ENCODE measurements at regions not wholly inside any gene's neighbourhood (a gene's known extent, or its start where the extent isn't known, plus 50 kb on each side); places are given as distances from the start of the nearest gene placed in this dataset.

GRCh38 chrX:115491766-115492165 lies 69.2 kb upstream of the PLS3 start:
- DNase-seq: no peak

GRCh38 chrX:115493015-115493414 lies 68.0 kb upstream of the PLS3 start:
- no peak for DNase-seq

DNA sequence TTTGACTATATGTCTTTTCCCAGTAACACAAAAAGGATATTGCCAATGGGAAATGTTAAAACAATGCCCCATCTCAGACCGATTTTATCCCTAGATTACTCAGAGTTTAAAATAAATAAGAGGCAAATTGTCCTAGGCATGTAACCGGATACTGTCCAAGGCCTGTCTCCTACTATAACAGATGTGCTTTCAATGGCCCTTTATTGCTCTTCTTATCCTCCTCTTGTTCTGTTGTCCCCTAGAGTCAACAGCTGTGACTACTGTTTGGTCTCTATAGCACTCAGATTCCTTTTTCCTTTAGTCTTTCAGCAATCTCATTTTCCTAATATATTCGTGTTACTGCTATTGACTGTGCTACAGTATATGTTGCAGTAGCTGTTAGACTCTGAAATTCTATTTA lies 66.8 kb upstream of the PLS3 start:
- peak; percentile 24 for DNase-seq

DNA sequence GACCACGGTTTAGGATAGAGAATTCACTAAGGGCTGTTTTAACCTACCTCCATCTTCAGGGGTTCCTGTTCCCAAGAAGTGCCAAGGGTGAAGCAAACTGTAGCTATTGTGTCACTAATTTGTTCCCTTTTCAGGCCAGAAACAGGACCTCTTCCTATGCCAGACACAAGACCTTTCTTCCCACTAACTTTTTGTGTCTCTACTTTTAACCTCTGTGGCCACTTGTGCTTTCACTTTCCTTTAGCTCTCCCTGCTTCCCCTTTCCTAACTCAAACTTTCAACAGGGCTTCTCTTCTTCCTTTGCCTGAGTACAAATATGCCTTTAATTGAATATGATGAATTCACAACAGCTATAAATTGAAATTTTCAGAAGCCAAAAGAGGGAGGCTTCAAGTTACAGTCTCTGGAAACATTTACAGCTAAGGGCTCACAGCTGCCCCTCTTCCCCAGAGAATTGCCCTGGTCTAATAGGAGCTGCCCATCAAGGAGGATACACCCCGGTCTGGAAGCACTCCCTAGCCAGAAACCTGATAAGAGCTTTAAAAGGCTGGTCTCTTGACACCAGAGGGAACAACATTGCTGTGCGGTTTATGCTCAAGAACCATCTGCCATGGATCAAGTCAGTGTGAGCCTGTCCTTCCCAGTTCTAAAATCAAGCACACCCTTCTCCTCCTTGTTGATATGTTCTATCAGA lies 61.7 kb upstream of the PLS3 start:
- no peak for DNase-seq

DNA sequence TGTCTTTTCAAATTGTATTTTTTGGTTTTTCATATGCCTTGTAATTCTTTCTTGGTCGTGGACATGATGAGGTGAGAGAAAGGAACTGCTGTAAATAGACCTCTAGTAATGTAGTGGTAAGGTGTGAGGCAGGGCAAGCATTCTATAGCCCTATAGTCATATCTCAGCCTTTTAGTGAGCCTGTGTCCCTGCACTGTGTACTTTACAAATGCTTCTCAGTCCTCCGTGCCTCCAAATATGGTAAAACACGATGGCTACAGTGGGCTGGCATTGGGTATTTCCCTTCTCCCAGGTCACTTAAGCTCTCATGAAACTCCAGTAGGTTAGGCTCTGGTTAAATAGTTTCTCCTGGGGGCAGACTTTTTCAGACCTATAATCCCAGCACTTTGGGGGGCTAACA lies 57.9 kb upstream of the PLS3 start:
- no peak for DNase-seq

DNA sequence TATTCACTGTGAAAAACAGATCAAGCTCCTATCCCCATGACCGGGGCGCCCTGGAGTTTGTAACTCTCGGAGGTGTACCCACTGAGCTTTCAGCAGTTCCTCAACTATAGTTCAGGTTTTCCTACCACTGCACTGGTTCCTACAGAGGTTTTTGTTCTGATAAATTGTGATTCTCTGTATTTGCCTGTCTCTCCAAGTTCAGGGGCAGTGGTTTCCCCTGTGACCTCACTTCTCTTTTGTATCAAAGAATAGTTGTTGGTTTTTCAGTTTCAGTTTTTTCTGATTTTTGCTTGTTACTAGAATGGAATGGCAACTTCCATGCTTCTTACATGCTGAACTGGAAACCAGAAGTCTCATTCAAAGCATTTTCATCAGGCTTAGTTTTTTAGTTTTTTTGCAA lies 56.8 kb upstream of the PLS3 start:
- no peak for DNase-seq

All from skin of body (tissue), 1 donor.